HG02759 (cell line): ENCODE measurements at regions not wholly inside any gene's neighbourhood (a gene's known extent, or its start where the extent isn't known, plus 50 kb on each side); places are given as distances from the start of the nearest gene placed in this dataset.

ENCODE experiments used
- ATAC-seq: cut with Tn5 transposase; IDR thresholded peaks from one replicate; pipeline ENCODE4 v1.9.1; 2021; ENCODE audit warnings: mild to moderate bottlenecking, moderate library complexity; ENCODE audit not compliant: unreplicated experiment

DNA sequence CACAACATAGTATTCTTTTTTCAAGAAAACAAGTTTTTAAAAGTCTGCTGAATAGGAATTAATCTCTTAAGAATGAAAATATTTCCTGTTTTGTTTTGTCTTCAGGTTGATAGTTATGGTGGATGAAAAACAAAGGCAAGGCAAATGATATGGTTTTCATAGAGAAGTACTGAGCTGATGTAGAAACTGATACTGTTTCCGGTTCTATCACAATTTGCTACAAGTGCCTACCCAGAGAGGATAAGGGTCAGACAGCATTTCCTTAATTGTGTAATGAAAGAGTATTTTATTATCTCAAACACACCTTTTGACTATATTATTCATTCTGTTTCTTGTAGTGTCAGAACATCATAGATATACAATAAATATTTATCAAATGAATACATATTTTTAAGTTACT is 836.3 kb downstream of the SQOR start:
- no peak for ATAC-seq

DNA sequence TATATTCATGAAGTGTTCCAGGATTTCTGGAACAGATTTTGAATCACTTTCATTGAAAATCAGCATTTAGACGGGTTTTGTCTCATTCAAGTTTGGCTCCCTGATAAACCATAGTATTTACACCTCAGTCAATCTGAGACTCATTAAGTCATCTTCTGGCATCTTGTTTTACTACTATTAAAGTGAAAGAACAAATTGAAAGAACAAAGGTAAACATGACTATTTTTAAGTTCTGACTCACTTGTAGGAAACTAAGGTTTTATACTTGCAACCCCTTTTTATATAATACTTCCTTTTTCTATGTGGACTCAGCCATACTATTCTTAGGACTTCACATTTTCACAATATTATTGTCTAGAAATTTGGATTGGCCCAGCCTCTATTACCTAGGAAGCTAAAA is 854.4 kb downstream of the SQOR start:
- no peak for ATAC-seq

DNA sequence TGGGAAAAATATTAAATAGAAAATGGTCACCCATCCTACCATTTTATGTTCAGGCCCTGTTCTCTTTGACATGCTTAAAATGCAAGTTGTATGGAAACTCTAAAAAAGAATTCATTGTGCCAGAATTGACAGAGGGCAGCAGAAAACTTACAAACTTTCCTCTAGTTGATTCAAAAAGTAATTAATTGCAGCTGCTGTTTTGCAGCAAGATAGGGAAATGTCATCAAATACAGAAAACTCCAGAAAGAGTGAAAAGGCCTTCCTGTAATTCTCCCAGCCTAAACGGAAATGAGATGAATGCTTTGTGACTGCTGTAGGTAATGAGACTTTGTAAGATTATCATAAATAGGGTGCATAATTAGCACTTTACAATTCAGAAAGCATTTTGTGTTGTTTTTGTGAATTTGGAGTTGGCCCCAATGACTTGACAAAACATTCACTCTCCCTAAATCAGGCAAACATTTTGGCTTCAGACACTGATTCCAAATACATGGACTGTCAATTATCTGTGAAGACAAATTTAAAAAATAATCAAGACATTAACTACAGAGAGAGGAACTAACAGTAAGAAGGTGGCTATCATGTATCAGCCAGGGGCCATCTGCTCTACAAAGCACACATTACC is 861.8 kb downstream of the SQOR start:
- no peak for ATAC-seq

DNA sequence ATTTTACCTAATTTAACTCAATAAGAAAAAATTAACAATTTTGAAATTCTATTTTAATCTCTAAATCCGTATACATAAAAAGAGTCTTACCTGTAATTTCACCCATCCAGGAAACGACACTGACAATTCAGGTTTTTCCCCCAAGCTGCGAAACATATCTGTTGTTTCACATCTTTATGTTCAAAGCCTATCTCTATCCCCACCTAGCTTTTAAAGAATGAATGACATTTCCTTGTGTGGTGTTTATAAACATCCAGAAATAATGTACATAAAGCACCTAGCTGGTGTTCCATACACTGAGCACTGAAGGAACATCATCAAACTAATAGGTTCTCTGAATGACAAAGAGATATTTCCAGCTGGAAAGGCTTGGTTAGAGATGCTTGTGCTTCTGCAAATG is 867.8 kb downstream of the SQOR start:
- ATAC-seq, result no peak

DNA sequence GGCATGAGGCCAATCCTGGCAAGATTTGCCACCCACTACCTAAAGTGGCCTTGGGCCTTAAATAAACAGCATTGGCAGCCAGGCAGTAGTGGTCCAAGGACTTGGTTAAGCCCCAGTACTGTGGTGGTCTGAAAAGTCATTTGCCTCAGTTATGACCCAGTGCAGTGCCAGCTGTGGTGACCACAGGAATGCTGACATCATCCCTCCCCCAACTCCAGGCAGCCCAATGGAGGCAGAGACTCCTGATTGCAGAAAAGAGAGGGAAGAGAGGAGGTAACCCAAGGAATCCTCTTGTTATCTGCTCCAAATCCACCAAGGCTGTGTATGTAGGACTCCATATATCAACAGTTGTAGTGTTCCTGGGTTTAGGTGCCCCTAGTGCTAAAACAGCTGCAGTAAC is 883.6 kb downstream of the SQOR start:
- ATAC-seq, result no peak

DNA sequence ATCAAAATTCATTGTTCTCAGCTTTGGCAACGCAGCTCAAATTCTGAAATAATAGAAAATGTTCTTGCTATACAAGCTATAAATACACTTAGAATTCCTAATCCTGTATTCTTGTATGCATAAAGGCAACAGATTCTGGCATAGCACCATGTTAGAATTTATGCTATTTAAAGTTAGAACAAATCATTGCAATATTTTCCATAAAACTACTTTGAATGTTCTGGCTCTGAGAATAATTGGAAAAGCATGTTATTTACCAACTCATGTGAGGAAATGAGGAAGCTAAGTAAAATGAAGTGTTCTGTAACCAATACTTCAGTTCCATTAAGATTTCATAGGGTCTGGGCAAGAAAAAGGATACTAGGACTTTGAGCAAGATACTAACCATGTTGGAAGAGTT is 888.9 kb downstream of the SQOR start:
- ATAC-seq, result no peak

DNA sequence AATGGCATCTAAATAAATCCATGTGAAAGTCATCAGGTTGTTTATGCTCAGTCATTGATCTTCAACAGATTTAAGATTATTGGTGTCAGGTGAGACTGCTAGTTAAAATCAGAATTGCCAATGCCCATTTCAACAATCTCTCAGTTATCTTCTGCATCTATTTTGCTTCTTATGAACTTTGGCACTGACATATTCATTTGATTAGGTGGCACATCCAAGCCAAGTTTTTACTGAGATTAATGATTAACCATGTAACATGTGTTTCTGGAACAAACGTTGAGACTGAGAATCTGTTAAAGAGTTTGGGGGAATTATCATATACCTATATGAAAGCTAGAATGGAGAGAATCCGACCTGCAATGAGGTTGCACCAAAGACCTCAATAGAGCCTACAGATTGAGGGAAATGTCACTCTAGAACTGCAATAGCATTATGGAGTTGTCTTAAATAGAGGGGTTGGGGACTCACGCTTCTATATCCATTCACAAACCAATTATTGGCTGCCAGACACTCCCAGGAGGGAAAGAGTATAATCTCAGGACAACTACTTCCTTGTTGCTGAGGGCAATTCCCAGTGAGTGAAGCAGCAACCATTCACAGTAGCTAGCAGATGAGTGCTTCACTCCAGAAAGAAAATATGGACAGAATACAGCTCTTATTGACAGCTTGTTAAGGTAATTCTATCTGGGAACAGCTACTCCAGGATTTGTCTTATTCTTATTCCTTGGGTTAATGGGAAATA is 891.3 kb downstream of the SQOR start:
- ATAC-seq, result no peak

DNA sequence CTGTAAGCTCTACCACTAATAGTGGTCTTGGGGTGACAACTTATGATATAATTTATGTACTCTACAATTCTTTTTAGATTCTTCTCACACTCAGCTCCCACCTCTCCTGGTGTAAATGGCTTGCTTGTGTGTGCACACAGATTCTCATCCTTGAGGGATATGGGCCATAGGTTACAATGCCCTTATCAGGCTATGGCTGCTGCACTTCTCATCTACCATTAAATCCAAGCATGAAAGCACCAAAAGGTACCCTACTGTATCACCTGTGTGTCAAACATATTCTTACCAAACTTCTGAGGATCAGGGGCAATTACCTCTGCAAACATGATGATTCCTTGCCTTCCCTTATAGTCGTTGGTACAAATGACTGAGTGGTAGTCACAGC is 891.9 kb downstream of the SQOR start:
- no peak for ATAC-seq

DNA sequence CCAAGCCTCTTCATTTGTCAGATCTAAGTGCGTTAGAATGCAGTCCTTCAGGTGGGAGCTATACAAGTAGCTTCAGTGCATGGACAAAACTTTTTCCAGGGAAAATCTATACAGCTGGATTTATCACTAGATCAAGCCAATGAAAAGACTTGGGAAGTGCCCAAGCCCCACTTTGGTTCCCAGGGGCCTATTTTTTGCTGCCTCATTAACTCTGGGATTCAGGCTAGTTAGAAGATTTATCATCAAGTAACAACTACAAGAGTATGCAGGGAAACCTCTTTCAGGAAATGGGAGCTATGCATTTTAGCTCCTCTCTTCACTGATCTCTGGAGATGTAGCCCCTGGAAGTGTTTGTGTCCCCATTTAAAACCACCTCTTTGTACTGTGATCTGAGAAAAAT is 908.8 kb downstream of the SQOR start:
- no peak for ATAC-seq

DNA sequence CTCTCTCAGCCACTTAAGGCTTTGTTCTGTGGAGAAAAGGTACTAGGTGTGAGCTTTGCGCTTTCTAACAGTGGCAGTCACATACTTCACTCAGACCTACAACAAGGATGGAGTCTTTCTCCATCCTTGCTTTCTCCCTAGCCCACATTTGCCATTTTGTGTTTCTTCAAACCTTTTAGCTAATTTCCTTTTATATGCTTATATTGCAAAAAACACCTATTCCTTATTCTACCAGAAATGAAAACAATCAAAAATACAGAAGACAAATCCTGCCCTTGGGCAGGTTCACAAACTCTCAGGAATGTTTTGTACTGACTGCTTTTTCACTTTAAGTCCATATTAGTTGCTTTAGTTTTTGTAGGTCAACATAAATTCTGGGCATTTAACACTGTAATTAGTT is 914.2 kb downstream of the SQOR start:
- no peak for ATAC-seq

DNA sequence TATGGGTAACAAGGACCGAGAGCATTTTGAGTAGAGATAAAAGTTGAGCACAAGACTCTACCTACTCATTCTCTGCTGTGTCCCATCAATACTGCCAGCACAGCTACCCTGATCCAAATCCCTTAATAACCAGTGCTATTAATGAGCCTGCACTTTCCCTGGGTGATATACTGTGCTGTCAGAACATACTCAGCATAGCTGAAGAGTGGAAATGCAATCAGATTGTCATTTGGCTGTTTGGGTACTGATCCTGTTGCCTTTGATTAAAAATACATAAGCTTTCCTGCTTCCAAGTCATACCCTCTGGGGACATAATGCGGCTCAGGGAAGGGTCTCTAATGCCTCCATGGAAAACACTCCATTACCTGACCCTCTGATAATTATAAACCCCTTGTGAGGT is 917.5 kb downstream of the SQOR start:
- no peak for ATAC-seq

DNA sequence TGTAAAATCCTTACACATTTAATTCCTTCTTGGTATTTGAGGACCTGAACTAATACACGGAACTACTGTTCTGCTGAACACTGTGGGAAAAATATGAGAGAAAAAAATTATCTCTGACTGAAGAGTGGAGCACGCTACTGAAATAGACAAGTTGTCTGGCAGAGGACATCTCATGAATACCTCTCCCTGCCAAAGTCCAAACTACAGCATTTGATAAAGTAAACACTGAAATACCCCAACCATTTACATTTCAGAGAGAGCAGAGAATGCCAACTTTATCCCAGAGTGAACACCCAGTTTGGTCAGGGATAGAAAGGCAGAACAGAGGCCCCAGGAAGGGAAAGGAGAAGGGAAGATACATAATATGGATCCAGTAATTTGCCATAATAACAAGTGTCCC is 920.7 kb downstream of the SQOR start:
- no peak for ATAC-seq

DNA sequence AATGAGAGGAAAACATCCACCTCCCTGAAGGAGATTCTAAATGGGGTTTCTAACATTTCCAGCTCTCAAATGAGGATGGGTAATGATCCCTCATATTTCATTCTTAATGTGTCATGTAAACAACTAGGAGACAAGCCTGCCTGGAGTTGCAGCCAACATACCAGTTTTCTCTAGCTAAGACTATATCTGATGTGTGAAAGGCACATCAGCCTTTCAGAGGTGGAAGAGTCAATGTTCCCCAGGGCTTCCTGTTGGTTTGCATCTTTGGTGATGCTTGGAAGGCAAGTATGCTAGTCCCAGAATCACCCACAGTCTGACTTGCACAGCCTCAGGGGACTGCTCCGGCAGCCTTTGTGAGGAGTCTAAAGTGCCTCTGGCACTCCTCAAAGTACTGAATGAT is 921.2 kb downstream of the SQOR start:
- ATAC-seq, result no peak

DNA sequence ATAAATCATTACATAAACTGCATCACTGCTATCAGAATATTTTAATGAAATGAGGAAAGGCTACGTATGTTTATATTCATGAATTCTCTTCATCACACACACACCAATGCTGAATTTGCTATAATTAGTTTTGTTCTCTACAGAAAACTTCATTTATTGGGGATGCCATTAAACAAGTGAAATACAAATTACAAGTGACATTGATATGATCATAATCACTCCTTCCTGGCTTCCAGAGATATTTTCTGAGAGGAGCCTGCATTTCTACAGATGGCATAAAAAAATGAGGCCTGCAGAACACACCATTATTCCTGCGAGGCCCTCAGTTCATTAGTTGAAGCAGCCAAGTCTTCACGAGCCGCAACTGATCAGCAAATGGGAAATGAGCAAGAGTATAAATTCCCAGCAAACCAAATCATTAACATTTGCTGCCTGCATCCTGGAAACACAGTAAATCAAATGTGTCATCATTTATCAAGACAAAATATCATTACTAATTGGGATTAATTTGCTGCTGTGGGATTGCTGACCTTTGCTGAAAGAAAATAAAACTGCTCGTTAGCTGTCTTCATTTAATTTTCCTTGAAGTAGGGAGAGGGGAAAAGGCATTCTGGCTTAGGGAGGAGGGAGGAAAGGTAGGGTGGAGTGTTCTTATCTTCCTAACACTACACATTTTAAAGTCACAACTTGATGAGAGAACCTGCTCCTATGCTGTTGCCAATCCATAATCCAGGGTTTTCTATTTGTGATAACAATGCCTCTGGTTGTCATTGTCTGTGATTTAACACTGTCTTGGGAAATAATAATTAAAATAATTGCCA is 921.9 kb downstream of the SQOR start:
- ATAC-seq, result no peak

DNA sequence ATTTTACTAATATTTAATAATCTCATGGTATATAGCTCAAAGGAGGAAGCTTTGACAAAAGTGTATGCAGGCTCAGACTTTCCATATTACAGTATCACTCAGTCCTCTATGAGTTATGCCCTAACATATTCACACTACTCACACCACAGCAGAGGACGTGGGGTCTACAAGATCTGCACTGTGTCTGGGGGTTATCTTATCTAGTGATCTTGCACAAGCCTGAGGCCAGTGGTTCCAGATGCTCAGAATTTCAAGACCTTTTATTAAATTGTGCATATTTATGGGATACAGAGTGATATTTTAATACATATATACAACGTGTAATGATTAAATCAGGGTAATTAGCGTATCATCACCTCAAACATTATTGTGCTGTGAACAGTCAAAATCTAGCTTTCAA is 933.1 kb downstream of the SQOR start:
- no peak for ATAC-seq

DNA sequence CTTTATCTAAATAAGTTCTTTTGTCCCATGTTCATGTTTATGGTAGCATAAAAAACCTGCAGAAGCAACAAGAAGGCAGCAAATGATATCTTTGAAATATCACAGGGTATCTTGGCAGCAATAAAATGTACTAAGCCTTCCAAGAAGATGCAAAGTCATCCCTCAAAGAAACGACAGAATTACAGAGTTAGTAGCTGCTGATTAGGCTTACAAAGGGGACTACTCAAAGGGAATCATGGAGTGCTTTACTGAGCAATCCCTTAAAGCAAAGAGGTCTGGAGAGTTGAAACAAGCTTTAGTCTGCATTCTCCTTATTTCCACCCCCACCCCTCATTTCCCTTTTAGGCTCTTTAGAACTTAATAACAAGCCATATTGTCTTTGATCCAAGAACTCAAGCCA is 935.0 kb downstream of the SQOR start:
- no peak for ATAC-seq

DNA sequence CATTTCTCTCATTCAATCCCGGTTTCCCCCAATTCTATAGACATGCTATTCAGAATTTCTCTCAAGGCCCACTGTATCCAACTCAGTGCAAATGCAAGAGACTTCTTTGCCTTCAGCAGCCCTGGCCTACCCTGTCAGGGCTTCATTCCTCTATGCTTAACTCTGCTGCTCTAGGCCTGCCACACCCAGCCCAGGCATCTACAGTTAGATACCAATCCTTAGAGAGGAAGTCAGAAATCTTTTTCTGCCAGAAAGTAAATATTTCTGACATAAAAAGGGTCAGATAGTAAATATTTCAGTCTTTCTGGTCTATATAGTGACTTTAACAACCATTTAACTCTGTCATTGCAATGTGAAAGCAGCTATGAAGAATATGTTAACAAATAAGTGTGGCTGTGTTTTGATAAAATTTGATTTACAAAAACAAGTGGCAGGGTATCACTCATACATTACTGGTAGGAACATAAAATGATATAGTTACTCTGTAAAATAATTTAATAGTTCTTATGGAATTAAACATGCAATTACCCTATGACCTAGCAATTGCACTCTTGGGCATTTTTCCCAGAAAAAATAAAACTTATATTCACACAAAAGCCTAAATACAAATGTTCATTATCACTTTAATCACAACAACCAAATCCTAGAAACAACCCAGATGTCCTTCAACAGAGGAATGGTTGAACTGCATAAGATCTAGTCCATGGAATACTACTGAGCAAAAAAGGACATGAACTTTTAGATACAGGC is 942.0 kb downstream of the SQOR start:
- ATAC-seq, result no peak

DNA sequence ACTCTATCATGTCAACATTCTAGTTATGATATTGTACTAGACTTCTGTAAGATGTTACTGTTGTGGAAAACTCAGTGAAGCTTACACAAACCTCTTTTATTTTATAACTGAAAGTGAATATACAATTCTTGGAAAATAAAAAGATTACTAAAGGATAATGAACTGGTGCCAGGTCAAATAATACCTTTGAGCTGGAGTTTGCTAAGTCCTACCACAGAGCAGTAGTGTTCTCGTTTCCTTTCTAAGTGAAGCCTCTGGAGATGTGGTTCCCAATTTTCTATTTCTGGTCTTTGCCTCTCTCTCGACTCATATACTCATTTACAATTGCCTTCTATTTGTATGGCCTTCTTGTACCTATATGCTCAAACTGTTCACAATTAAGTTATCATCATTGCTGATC is 942.9 kb downstream of the SQOR start:
- no peak for ATAC-seq

DNA sequence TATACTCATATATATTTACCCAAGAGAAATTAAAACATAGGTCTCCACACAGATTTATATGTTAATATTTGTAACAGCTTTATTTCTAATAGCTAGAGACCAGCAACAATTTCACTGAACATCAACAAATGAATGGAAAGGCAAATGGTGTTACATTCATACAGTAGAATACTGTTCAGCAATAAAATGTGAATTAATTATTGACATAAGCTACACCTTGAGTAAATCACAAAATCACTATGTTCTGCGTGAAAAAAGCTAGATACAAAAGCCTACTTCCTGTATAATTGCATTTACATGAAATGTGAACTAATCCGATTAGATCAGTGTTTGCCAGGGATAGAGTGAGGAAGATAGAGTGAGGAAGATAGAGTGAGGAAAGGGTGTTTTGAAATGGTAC is 945.7 kb downstream of the SQOR start:
- ATAC-seq, result no peak

DNA sequence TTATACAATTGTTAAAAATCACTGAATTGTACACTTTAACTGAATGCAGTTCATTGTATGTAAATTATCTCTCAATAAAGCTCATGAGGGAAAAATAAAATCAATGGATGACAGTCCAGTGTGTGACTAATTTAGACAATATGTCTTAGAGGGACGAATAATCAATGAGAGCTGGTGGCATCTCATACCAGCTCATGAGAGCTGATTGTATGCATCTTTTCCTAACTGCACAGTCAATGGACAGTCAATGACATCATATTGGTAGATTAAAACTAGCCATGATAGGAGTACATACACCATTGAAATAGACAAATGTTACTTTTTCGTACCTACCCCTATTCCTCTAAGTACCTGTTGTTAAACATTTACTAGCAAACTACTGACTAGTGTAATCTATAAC is 946.1 kb downstream of the SQOR start:
- no peak for ATAC-seq

DNA sequence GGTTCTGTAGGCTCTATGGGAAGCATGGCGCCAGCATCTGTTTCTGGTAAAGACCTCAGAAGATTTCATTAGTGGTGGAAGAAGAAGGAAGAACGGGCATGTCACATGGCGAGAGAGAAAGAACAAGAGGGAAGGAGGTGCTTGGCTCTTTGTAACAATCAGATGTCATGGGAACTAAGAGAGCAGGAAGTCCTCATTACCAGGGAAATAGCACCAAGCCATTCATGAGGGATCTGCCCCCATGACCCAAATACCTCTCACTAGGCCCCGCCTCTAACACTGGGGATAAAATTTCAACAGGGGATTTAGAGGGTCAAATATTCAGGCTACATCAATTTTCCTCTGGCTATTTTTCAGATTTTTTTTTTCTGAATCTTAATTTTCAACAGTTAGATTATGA is 954.3 kb downstream of the SQOR start:
- no peak for ATAC-seq
